GM19328 (cell line): ENCODE measurements at regions not wholly inside any gene's neighbourhood (a gene's known extent, or its start where the extent isn't known, plus 50 kb on each side); places are given as distances from the start of the nearest gene placed in this dataset.

Source experiments
- ATAC-seq: cut with Tn5 transposase; IDR thresholded peaks from one replicate; pipeline ENCODE4 v1.9.1; 2021; ENCODE audit warnings: mild to moderate bottlenecking, moderate library complexity; ENCODE audit not compliant: unreplicated experiment

DNA sequence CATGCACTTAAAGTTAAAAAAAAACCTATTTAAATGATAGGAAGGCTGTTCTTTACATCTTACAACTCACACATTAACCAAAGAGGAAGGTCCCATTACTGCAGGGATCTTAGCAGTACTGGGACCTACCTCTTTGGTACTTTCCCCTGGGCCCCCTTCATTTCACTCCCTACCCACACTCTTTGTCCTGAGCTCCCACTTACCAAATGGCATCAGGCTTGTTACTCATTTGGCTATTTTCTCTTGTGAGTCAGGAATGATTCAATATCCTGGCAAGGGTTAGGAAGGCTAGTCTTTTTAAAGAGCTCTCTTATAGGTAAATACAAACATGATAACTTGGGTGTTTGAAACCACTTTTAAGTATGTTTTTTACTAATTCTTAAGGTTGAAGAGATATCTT lies 117.4 kb upstream of the ELL2 start:
- no peak for ATAC-seq

DNA sequence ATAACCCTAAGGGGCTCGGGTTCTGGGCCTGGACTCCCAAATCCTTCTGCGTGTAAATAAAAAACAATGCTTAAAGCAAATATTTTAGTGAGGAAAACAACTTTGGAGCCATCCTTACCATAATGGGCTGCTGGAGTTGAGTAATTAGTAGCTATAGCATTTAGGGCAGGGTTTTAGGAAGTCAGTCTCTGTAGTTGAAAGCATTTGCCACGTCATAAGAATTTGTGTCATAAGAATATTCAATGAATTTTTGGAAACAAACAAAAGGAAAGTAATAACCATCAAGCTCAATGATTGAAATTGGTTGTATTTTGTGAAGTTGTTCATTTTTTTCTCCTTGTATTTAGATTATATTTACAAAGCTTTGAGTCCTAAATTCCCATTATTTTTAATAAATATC lies 114.8 kb upstream of the ELL2 start:
- no peak for ATAC-seq

DNA sequence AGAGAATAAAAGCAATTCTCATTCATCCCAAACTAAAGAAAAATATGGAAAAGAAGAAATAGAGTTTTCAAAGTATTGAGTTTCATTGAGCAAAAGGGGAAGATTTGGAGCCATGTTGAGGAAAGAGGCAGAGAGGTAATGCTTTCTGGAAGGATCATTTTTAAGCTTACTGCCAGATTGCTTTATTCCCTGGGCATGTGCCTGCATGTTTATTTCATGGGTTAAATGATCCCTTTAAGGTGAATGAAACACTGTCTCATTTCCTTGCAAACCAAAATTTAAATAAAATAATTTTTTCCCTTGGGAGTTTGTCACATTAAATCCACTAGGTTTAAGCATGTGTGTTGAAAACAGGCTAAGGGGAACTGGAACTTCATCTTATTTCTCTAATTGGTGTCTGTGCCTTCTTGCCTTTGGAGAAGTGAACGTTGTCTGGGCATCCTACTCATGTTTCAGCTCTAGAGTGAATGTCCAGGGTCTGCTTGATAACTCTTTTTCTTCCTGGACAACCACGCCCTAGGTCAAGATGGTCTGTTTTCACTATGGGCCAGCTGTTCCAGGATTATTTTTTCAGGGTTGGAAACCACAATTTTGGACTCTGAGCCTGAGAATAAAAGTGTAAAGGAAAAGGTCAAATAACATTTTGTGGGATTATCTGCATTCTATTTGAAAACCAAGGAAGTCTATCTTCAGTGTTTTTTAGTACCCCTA lies 114.1 kb upstream of the ELL2 start:
- no peak for ATAC-seq

DNA sequence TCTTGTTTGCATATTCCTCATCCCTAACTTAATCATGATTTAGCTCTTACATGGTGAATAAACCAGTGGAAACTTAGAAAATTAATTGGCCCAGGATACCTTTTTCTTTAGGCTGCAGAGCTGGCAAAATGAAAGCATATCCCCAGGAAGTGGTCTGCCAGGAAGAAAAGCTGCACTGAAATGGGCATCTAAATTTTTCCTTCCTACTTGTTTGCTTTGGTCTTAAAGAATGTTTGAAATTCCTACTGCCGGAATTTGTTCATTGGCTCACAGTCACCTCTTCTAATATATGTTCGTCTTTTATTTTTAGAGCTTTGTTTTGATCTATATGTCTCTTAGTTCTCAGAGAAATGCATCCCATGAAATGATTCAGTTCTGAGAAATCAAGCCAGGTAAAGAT lies 113.2 kb upstream of the ELL2 start:
- no peak for ATAC-seq

DNA sequence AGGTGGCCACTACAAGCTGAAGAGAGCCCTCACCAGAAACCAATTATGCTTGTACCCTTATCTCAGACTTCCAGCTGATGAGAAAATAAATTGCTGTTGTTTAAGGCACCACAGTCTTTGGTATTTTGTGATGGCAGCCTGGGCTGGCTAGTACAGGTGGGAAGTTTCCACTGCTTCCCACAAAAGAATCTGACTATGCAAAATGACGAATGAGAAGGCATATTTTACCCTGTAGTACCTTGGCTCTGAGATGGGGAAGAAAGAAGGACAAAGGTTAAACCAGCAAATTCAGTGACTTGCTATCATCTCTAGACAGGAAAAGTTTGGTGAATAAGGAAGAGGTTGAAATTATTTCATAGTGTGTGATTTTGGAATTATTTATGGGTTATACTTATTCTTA lies 112.8 kb upstream of the ELL2 start:
- no peak for ATAC-seq

DNA sequence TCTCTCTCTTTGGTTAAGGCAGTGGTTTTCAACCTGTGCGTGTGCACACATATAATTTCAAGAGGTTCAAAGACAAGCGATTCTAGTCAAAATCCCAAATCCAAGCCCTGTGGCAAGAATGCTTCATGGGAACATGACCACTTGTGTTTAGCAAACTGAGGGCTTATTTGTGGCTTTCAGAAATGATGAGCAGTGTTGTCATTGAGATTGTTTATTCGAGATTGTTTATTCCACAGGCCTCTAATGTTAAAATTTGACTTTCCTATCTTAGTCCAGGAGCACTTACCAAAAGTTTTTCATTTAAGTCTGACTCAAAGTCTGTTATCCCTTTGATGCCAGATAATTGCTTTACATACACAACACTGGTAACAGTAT lies 111.1 kb upstream of the ELL2 start:
- no peak for ATAC-seq

DNA sequence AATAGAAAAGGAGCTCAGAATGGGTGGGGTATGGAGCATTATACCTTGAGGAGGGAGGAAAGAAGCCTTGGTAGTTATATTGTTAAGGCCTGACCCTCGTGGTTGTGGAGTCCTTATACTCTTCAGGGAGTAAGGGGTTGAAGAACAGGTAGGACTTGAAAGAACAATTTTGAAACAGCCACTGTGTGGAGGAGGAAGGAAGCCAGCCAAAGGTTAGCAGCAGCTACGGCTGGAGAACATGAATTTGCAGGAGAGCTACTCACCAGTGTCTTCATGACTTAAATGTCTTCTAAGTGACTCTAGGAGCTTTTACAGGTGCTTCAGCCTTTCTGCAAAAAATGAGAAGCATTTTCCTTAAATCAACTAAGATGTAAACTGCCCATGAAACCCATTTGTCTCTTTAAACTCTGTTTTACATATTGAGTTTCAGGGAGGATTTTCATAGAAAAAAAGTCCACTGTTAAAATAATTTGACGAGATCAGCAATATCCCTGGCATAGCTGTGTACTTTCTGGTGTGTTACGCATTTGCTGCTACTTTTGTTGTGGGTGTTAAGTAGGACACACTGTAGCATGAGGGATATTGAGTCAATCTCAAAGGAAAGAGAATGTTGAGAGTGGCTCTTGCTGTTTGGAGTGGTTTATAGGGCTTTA lies 110.6 kb upstream of the ELL2 start:
- no peak for ATAC-seq

DNA sequence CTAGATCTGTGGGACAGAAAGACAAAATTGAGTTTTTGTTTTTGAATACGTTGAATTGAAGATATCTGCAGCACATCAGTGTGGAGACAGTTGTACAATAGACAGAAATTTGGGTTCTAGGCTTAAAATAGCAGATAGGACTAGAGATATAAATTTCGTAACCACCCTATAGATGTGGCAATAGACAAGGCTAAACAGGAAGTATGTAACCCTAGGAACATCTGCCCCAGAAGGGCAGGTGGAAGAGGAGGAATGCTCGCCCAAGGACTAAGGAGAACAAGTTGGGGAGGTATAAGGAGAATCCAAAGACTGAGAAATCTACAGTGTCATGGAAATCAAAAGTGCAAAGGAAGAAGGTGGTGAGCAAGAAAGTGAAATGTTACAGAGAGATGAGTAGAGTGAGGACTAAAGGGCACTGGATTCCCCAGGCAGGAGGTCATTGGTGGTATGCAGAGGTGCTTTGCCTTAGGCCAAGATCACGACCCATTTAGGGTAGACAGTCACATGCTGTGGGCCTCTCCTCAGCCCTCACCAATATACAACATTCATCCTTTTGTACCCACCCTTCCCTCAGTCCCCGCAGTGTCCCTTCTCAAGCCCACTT lies 109.1 kb upstream of the ELL2 start:
- ATAC-seq: no peak

DNA sequence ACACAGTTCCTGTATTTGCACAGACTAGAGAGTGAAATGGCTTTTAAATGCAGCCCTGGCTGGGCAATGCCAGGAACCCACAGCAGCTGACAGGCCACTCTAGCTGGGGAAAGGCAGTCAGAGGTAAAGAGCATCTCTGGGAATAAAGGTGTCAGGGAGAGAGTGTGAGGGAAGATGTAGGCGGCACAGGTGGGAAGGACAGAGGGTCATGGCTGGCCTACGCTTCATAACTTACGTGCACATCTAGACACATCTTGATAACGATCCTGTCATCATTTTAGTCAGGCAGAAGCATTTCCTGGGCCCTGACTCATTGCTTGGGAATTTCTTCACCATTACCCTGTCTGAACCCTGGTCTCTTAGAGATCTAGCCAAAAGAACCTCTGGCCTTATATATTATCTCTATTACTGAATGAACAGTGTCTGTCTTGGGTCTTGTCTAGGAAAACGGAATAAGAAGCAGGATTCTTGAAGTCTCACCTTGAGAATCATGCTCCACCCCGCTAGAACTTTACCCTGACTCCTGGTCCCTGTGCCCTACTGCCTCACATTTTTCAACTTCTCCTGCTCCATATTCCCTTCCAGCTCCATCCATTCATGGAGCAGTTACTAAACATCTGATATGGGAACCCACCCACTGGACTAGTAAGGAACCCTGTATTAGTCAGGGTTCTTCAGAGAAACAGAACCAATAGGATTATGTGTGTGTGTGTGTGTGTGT lies 106.4 kb upstream of the ELL2 start:
- no peak for ATAC-seq

DNA sequence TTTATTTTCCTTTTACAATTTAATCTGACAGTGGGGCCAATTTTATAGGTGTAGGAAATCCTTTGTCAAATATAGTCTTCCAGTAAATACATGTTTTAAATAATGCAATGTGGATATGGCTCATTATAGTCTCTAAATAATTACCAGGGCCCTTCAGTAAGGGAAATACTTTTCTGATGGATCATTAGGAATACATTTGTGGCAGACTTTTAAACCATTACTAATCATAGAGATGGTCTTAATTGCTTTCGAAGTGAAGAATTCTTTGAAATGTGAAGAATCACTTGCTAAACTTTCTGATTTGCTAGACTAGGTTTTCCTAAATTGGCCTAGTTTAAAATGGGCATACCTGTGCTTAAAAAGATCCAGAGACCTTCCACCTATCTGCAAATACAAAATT lies 105.6 kb upstream of the ELL2 start:
- ATAC-seq: no peak

DNA sequence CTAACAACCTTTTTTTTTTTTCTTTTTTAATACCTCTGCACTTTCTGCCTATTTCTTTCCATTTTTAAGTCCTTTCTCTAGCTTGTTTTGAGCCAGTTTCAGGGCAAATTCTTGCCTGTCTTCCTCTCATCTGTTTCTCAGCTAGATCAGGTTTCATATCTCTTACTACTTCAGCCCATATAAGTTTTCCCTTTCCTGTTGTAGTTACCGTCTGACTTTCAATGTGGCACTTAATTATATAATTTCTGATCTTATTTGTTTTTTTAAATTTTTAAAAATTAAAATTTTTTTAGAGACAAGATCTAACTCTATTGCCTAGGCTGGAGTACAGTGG lies 104.7 kb upstream of the ELL2 start:
- ATAC-seq: no peak

DNA sequence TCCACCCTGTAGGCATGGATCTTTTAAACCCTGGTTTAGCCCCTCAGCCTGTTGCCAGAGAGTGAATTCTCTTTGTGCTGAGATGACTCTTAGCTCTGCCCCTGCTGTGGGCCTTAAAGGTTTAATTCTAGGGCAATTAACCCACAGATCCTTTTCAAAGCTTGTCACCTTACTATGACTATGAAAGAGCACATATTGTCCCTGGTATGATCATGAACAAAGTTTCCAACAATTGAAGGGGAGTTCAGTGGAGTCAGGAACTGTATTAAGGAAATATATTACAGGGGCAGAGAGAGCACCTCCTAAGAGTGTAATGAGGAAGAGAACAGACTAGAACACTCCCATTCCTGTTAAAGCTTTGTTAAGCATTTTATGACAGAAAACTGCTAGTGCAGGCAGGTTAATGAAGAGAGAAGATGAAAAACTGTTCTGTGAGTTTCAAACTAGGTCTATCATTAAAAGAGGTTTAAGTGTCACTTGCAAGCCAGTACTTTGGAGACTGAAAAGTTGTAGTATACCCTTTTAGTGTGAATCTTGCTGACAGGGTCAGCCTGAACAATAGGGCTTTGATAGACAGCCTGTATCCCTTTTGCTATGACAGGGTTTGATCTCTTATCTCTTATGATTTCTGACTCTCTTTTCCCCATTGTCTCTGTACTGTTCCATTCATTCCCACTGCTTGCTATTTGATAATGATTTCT lies 104.2 kb upstream of the ELL2 start:
- no peak for ATAC-seq

DNA sequence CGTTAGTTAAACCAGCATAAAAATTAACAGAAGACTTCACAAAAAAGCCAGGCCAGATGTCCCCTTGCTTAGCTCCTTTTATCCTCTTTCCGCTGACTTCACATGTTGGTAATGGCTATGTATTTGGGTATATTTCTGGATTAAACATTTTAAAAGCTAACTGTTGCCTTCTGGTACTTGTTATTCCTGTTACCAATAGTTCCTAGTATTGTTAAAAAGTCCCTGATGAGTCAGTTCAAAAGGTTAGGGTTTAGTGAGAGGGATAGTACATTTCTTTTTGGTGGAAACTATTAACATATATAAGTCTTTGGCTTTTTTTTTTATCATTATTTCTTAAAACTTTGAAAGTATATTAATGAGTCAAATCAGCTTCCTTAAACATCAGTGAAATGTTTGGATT lies 103.2 kb upstream of the ELL2 start:
- ATAC-seq: no peak

DNA sequence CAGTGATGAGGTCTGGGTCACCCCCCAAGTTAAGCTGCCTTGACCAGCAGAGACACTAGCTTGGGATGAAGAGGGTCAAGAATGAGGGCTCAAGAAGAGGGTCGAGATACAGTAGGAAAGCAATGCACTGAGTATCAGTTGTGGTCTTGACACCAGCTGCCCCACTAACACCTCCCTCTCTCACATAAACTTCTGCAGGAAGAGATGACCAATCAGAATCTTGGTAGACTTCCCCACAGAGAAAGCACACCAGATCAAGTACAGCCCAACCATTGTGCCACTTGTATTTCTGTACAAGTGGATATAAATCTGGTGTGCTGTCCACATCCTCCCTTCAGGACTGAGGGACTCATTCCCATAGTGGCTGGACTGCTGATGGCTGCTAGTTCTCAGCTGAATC lies 101.2 kb upstream of the ELL2 start:
- no peak for ATAC-seq

DNA sequence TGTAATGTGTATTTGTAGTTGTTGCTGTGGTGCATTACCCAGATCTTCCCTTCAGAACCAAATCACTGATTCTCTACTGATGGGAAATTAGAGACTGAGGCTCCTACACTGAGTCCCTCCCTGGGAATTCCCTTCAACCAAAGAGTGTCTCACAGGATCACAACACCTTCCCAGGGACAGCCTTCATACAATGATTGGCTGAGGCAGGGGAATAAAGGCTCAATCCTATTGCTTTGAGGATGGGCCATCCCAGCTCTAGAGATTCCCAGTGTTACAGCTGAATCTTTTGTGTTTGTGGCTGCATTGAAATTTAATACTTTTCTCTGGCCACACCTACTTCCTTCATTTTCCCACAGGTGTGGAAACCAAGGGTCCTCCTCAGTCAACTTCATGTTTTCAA lies 96.4 kb upstream of the ELL2 start:
- ATAC-seq: no peak

DNA sequence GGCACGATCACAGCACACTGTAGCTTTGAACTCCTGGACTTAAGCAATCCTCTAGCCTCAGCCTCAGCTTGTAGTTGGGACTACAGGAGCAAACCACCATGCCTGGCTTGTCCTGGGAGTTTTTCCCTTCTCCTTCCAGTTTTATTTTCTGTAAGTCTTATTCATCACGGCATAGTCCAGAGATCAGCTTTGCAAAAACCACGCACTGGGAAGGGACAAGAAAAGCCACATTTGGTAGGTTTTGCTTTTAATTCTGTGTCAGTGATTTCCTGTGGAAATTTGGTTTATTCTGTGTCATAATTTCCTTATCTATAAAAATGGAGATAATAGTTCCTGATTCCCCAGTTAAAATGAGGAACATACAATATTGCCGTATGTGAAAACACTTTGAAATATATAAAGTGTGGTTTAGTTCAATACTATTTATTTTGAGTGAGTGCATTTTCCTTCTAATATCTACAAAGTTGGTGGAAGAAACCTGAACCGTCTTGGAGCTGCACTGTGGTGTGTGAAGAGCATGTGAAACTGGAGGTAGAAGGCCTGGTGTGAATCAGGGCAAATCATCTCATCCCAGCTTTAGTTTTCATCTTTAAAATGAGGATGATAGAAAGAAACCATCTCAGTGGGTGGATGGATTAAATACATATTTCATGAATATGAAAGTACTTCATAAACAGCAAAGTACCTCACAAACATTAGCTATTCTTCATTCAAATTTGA lies 92.8 kb upstream of the ELL2 start:
- no peak for ATAC-seq

DNA sequence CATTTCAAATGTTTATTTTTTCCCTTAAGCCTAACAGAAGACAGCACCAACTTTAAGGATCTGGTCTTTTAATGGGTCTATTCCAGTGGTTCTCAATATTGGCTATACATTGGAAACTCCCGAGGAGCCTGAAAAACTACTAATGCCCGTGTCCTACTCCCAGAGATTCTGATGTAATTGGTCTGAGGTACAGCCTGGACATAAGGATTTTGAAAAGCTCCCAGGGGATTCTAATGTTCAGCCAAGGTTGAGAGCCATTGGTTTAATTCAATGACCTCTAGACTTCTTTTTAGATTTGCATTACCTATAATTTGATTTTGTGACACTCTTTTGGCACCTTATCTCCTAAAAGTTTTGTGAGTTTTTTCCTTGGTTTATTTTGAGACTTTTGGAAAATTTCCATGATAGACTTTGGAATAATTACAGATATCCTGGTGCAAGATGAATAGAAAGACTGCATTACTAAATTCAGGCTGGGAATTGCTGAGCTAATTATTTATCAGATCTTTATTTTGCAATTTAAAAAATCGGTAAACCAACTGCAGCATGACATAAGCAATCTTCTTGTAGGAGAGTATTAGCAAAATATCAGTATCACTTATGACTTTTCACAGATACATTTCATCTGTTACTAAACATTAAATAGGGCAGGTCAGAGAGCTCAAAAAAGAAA lies 91.5 kb upstream of the ELL2 start:
- no peak for ATAC-seq

DNA sequence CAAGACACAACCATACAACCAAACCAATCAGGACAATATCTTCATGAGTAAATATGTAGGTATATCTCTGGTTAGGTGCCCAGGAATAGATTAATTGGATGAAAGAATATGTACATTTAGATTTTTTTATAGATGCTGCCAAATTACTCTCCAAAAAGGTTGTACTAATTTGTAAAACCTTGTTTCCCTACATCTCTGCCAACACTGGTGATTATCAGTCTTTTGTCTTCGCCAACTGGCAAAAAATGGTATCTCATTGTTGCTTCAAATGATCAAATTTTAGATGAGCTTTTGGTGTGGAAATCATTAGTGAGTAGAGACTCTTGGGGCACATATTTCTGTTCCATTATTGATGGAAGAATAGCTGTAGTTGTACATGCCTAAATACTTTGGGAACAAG lies 90.7 kb upstream of the ELL2 start:
- no peak for ATAC-seq

DNA sequence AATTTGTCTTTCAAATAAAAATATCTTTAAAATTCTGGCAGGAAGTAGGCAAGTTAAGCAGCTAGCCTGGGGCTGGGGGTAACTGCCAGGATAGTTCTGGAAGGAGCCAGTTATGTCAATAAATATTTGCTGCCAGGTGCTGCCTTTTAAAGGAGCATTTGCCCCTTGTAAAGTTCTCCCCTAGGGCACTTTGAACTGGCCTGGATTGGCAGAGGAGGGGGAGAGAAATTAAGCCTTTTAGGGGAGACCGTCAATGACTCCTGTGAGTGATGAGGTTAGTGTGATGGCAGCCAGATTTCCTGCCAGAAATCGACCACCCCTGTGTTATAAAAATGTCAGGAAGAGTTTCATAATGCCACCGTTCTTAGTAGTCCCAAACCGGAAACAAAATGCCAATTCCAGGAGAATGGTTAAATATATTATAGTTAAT lies 89.8 kb upstream of the ELL2 start:
- ATAC-seq: no peak

DNA sequence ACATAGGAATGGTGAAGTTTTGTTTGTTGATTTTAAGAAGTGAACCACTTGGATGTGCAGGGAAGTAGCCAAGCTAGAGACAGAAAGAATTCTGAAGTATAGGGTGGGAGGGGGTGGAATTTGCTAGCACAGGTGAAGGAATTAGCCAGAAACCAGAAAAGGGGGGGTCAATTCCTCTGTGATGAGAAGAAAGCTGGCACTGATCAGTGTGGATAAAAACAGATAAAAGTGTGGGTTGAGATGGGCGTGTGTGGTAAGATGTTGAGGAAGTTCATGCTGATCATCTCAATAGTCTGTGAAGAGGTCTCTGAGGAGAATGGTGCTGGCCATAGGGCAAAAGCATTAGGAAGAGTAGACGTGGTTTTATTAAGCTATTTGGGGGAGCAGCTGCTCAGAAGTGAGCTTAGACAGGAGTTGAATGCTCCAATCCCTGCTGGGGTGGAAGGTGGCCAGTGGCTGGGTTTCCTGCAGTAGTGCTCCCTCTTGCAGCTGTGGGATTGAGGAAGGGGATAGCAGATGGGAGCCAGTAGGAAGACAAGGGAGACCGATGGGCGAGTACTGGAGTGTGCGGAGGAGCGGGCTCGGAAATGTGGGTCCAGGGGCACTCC lies 88.7 kb upstream of the ELL2 start:
- no peak for ATAC-seq
